SK-N-SH (cell line): ENCODE measurements at regions not wholly inside any gene's neighbourhood (a gene's known extent, or its start where the extent isn't known, plus 50 kb on each side); places are given as distances from the start of the nearest gene placed in this dataset.

ENCODE experiments used
- CTCF ChIA-PET: fragments of 300-600, 350-600 bp; formaldehyde crosslinking; extraction: SDS; loops from one replicate; lab custom pipeline; 2021; lab: Yijun Ruan, JAX
- POLR2A ChIA-PET: fragments of 350-600 bp; sonication (Branson Sonifier 250); formaldehyde crosslinking; extraction: SDS; loops from one replicate; lab custom pipeline; 2020; ENCODE audit warnings: antibody characterized with exemption, inconsistent platforms; lab: Yijun Ruan, JAX
- DNase-seq: peaks from one replicate; pipeline ENCODE4 v3.0.0; 2012
- H2AFZ ChIP-seq: fragments of 200-600 bp; sonication (generic); 2 replicates; pipeline ENCODE4 v1.8.1; 2016; ENCODE audit warnings: antibody characterized with exemption, mild to moderate bottlenecking, low read depth
- H3F3A ChIP-seq: fragments of 200-600 bp; sonication (generic); replicated peaks from 2 replicates; pipeline ENCODE3; 2016; ENCODE audit warnings: antibody characterized with exemption, mild to moderate bottlenecking; ENCODE audit not compliant: insufficient read depth
- H3K27ac ChIP-seq, 2 experiments: fragments of 200-500 bp in 1 of 2; fragments of 200-600 bp in 1 of 2; sonication (Bioruptor generic) in 1 of 2; sonication (generic), shearing (Covaris generic) in 1 of 2; 2 replicates each; pipeline versions ENCODE4 v1.5.1 to v1.6.1; 2014 to 2016; ENCODE audit warnings: low read depth in 2 of 2, inconsistent platforms in 1 of 2, low read length in 1 of 2, mild to moderate bottlenecking in 1 of 2, mixed read lengths in 1 of 2
- H3K27me3 ChIP-seq: fragments of 200-600 bp; sonication (generic), shearing (Covaris generic); 2 replicates; pipeline ENCODE4 v1.6.1; 2016; ENCODE audit warnings: mixed run types; ENCODE audit not compliant: insufficient read depth
- H3K36me3 ChIP-seq, 2 experiments: fragments of 200-500 bp in 1 of 2; fragments of 200-600 bp in 1 of 2; sonication (Bioruptor generic) in 1 of 2; sonication (generic) in 1 of 2; replicated peaks in 1 of 2; 2 replicates each; pipeline versions ENCODE3 to v1.5.1; 2014 to 2016; ENCODE audit warnings: low read length in 1 of 2, mild to moderate bottlenecking in 1 of 2; ENCODE audit not compliant: insufficient read depth in 2 of 2, control insufficient read depth in 1 of 2
- H3K4me1 ChIP-seq, 2 experiments: fragments of 200-500 bp in 1 of 2; fragments of 200-600 bp in 1 of 2; sonication (Bioruptor generic) in 1 of 2; sonication (generic), shearing (Covaris generic) in 1 of 2; 2 replicates each; pipeline versions ENCODE4 v1.5.1 to v1.6.1; 2014 to 2016; ENCODE audit warnings: low read depth in 1 of 2, low read length in 1 of 2, mixed run types in 1 of 2; ENCODE audit not compliant: insufficient read depth in 2 of 2, control insufficient read depth in 1 of 2
- H3K4me2 ChIP-seq: fragments of 200-600 bp; sonication (generic), shearing (Covaris generic); 2 replicates; pipeline ENCODE4 v1.6.1; 2017; ENCODE audit warnings: mixed run types
- H3K4me3 ChIP-seq, 2 experiments: fragments of 200-500 bp in 1 of 2; fragments of 200-600 bp in 1 of 2; sonication (Bioruptor generic) in 1 of 2; sonication (generic), shearing (Covaris generic) in 1 of 2; 2 replicates each; pipeline versions ENCODE4 v1.5.1 to v1.8.1; 2014 to 2016; ENCODE audit warnings: low read depth in 2 of 2, inconsistent platforms in 1 of 2, low read length in 1 of 2, mild to moderate bottlenecking in 1 of 2, mixed read lengths in 1 of 2, moderate library complexity in 1 of 2
- H3K79me2 ChIP-seq: fragments of 200-600 bp; sonication (generic); 2 replicates; pipeline ENCODE4 v1.8.1; 2017; ENCODE audit warnings: mild to moderate bottlenecking; ENCODE audit not compliant: insufficient read depth
- H3K9ac ChIP-seq: fragments of 200-600 bp; sonication (generic); 2 replicates; pipeline ENCODE4 v1.6.1; 2017; ENCODE audit warnings: mixed run types
- H3K9me2 ChIP-seq: fragments of 200-600 bp; sonication (generic); 2 replicates; pipeline ENCODE4 v1.6.1; 2017; ENCODE audit warnings: mixed run types
- H3K9me3 ChIP-seq: fragments of 200-600 bp; sonication (generic); 2 replicates; pipeline ENCODE4 v1.6.1; 2017; ENCODE audit warnings: mixed run types, mild to moderate bottlenecking, moderate library complexity
- H4K20me1 ChIP-seq: fragments of 200-600 bp; sonication (generic); 2 replicates; pipeline ENCODE4 v1.6.1; 2017; ENCODE audit warnings: mild to moderate bottlenecking, mixed run types; ENCODE audit not compliant: insufficient read depth
- CHD2 ChIP-seq: fragments of 150-350 bp; IDR thresholded peaks from 2 replicates; pipeline ENCODE4 v1.6.1; 2018; ENCODE audit warnings: low read length; ENCODE audit not compliant: partially characterized antibody
- FOXM1 ChIP-seq: IDR thresholded peaks from 2 replicates; pipeline ENCODE4 v1.4.0; 2012; ENCODE audit warnings: low read depth, mild to moderate bottlenecking
- GABPA ChIP-seq: IDR thresholded peaks from 2 replicates; pipeline ENCODE4 v1.4.0; 2012; ENCODE audit warnings: low read depth, mild to moderate bottlenecking
- IRF3 ChIP-seq: fragments of 150-350 bp; IDR thresholded peaks from 2 replicates; pipeline ENCODE4 v1.6.1; 2016; ENCODE audit warnings: mild to moderate bottlenecking, low read depth, low read length
- MAX ChIP-seq: IDR thresholded peaks from 2 replicates; pipeline ENCODE4 v1.4.0; 2012; ENCODE audit warnings: low read depth
- MEF2A ChIP-seq: IDR thresholded peaks from 2 replicates; pipeline ENCODE4 v1.4.0; 2012; ENCODE audit warnings: low read depth, borderline replicate concordance
- MXI1 ChIP-seq: IDR thresholded peaks from 2 replicates; pipeline ENCODE4 v1.6.1; 2012; ENCODE audit warnings: mild to moderate bottlenecking, low read depth, low read length, improper control_type of control experiment
- NFIC ChIP-seq: IDR thresholded peaks from 2 replicates; pipeline ENCODE4 v1.4.0; 2012; ENCODE audit warnings: borderline replicate concordance
- POLR2AphosphoS5 ChIP-seq: IDR thresholded peaks from 2 replicates; pipeline ENCODE4 v1.6.1; 2012; ENCODE audit warnings: low read depth, low read length
- RAD21 ChIP-seq: IDR thresholded peaks from 2 replicates; pipeline ENCODE4 v1.6.1; 2012; ENCODE audit warnings: mild to moderate bottlenecking, low read length
- RFX5 ChIP-seq: IDR thresholded peaks from 2 replicates; pipeline ENCODE4 v1.6.1; 2012; ENCODE audit warnings: mild to moderate bottlenecking, improper control_type of control experiment, low read length
- SIN3A ChIP-seq: IDR thresholded peaks from 2 replicates; pipeline ENCODE4 v1.6.1; 2012; ENCODE audit warnings: low read depth, mild to moderate bottlenecking, low read length, moderate library complexity, borderline replicate concordance
- TAF1 ChIP-seq: IDR thresholded peaks from 2 replicates; pipeline ENCODE4 v1.6.1; 2012; ENCODE audit warnings: low read depth, mild to moderate bottlenecking, low read length, moderate library complexity, borderline replicate concordance
- USF2 ChIP-seq: fragments of 150-350 bp; IDR thresholded peaks from 2 replicates; pipeline ENCODE4 v1.6.1; 2017; ENCODE audit warnings: antibody characterized with exemption, low read length, low read depth, borderline replicate concordance
- ZBTB33 ChIP-seq: IDR thresholded peaks from 2 replicates; pipeline ENCODE4 v1.4.0; 2012; ENCODE audit warnings: low read depth, borderline replicate concordance
- WGBS: methylation state at CpG from one replicate; pipeline ENCODE4 v1.1.6; 2017; ENCODE audit warnings: low lambda C conversion rate; 5-methylcytosine and 5-hydroxymethylcytosine counted together

GRCh38 chr12:38516418-38516817, 199.8 kb downstream of the ALG10B start:
- Histone ChIP-seq H3K4me3 (no peak overlapping the region), H3K4me1 (no peaks in the 10 kb centered on the region), H3K79me2 (no peaks in the 10 kb centered on the region), H2AFZ (no peak overlapping the region), H3K9ac (no peak overlapping the region), H3K4me2 (no peak overlapping the region), H3K9me3 (no peaks in the 10 kb centered on the region), H4K20me1 (no peaks in the 10 kb centered on the region), H3F3A (no peaks in the 10 kb centered on the region), H3K9me2 (no peaks in the 10 kb centered on the region), H3K27me3 (no peaks in the 10 kb centered on the region), H3K27ac (no peak overlapping the region), H3K36me3 (no peaks in the 10 kb centered on the region)
- CTCF ChIA-PET, result no interaction called here
- WGBS, result 14% methylated on average over 2 of the region's 2 CpGs
- POLR2A ChIA-PET, result no interaction called here
- DNase-seq, result no peak
- no peak for TF ChIP-seq MEF2A
- TF ChIP-seq MXI1, result no peak
- no peak for TF ChIP-seq ZBTB33
- no peak for TF ChIP-seq CHD2
- no peak for TF ChIP-seq MAX
- TF ChIP-seq IRF3, result no peak
- no peak for TF ChIP-seq POLR2AphosphoS5
- TF ChIP-seq NFIC, result no peak
- TF ChIP-seq USF2, result no peak
- no peak for TF ChIP-seq RAD21
- TF ChIP-seq RFX5, result no peak
- no peak for TF ChIP-seq SIN3A
- TF ChIP-seq GABPA, result no peak
- no peak for TF ChIP-seq FOXM1
- no peak for TF ChIP-seq TAF1

DNA sequence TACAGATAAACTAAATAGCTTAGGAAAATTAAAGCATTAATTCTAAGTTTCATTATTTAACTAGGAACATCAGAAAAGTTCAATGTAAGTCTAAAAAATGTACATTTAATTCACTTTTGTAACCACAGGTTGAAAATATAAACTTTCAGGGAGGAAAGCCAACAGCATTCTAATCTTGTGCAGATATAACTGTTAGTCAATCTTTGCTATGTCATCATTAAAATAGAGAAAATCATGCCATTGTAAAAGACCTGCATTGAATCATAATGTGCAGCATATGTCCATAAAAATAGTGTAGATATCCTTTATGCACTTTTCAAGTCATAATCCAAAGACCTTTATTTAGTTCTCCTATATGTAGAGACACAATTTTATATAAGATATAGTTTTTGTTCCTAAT, 207.3 kb downstream of the ALG10B start:
- no peaks in the 10 kb centered on the region for H3K27me3 ChIP-seq
- CTCF ChIA-PET, result no interaction called here
- H3K9me3 ChIP-seq, result no peaks in the 10 kb centered on the region
- no peaks in the 10 kb centered on the region for H4K20me1 ChIP-seq
- no peaks in the 10 kb centered on the region for H3F3A ChIP-seq
- no peak overlapping the region for H3K4me2 ChIP-seq
- H2AFZ ChIP-seq, result no peak overlapping the region
- no peak overlapping the region for H3K4me3 ChIP-seq
- POLR2A ChIA-PET, result no interaction called here
- no peak overlapping the region for H3K9ac ChIP-seq
- no peaks in the 10 kb centered on the region for H3K4me1 ChIP-seq
- no peaks in the 10 kb centered on the region for H3K36me3 ChIP-seq
- DNase-seq, result no peak
- no peaks in the 10 kb centered on the region for H3K79me2 ChIP-seq
- H3K9me2 ChIP-seq, result no peaks in the 10 kb centered on the region
- TF ChIP-seq NFIC (no peak), FOXM1 (no peak), ZBTB33 (no peak), MXI1 (no peak)
- H3K27ac ChIP-seq, result no peak overlapping the region
